Tibial artery (tissue), 4 donors: ENCODE measurements at regions not wholly inside any gene's neighbourhood (a gene's known extent, or its start where the extent isn't known, plus 50 kb on each side); places are given as distances from the start of the nearest gene placed in this dataset.

Experiments used
- DNase-seq, 2 donors: peaks; one replicate each; pipeline ENCODE4 v3.0.0-alpha.2; 2019
- H3K27ac ChIP-seq, 2 donors: fragments of 200-600 bp; sonication (generic) in 1 of 2; 1 replicate in 1 of 2; 2 replicates in 1 of 2; pipeline ENCODE4 v1.5.1; 2018 to 2019; ENCODE audit warnings: mild to moderate bottlenecking in 1 of 2
- H3K27me3 ChIP-seq, 2 donors: fragments of 200-600 bp; sonication (generic) in 1 of 2; one replicate each; pipeline versions ENCODE4 v1.5.1 to v1.6.0; 2016 to 2019
- H3K36me3 ChIP-seq, 3 donors: fragments of 200-600 bp; sonication (generic) in 2 of 3; one replicate each; pipeline ENCODE4 v1.5.1; 2016 to 2019; ENCODE audit warnings: mild to moderate bottlenecking in 2 of 3
- H3K4me1 ChIP-seq, 4 donors: fragments of 200-600 bp; sonication (generic) in 2 of 4; 1 replicate in 3 of 4; 2 replicates in 1 of 4; pipeline ENCODE4 v1.5.1; 2016 to 2019
- H3K4me3 ChIP-seq, 2 donors: fragments of 200-600 bp; sonication (generic) in 1 of 2; 1 replicate in 1 of 2; 2 replicates in 1 of 2; pipeline ENCODE4 v1.5.1; 2018 to 2019; ENCODE audit warnings: mild to moderate bottlenecking in 2 of 2
- H3K9me3 ChIP-seq, 3 donors: fragments of 200-600 bp; sonication (generic) in 1 of 3; one replicate each; pipeline ENCODE4 v1.5.1; 2016 to 2019
- intact Hi-C: fragments of 100-400 bp; cut with DNase I; formaldehyde crosslinking; loops from one replicate; pipeline ENCODE4 v1.15.0; 2023; ENCODE audit warnings: low total_unique reads
- TF ChIP-seq, protein P1 (sequence below), 2 experiments: fragments of 200-600 bp in 1 of 2; fragments of 450-650 bp in 1 of 2; IDR thresholded peaks; one replicate each; pipeline ENCODE4 v1.5.1; 2017 to 2019; ENCODE audit warnings: antibody characterized with exemption in 2 of 2, mild to moderate bottlenecking in 1 of 2, moderate library complexity in 1 of 2

DNA sequence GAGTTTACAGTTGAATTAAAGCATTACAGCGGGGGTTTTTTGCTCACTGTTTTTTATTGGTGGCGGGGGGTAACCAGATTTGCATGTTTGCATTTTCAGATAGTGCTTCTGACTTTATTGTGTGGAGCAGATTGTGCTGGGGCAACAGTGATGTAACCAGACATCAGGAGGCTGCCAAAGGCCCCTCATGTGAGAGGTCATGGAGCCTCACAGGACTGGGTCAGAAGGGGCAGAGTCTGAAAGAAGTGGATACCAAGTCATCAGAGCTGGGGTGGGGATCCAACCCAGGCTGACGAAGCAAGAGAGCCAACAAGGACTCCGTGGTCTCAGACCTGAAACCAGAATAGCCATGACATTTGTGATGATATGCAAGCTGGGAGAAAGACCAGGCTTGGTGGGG, 259.4 kb upstream of the TAS2R1 start:
- no peak overlapping the region for H3K27ac ChIP-seq
- TF ChIP-seq, protein P1, sequence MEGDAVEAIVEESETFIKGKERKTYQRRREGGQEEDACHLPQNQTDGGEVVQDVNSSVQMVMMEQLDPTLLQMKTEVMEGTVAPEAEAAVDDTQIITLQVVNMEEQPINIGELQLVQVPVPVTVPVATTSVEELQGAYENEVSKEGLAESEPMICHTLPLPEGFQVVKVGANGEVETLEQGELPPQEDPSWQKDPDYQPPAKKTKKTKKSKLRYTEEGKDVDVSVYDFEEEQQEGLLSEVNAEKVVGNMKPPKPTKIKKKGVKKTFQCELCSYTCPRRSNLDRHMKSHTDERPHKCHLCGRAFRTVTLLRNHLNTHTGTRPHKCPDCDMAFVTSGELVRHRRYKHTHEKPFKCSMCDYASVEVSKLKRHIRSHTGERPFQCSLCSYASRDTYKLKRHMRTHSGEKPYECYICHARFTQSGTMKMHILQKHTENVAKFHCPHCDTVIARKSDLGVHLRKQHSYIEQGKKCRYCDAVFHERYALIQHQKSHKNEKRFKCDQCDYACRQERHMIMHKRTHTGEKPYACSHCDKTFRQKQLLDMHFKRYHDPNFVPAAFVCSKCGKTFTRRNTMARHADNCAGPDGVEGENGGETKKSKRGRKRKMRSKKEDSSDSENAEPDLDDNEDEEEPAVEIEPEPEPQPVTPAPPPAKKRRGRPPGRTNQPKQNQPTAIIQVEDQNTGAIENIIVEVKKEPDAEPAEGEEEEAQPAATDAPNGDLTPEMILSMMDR (IDR thresholded peaks at IDR 0.05): no peak
- H3K36me3 ChIP-seq: no peaks in the 10 kb centered on the region
- no peak overlapping the region for H3K4me3 ChIP-seq
- H3K4me1 ChIP-seq: peaks cover 0 to 5% (median 0%) of the 10 kb centered on the region in 4 donors
- H3K9me3 ChIP-seq: peaks cover 0 to 2% (median 0%) of the 10 kb centered on the region in 3 donors
- intact Hi-C loops: no loop called here
- H3K27me3 ChIP-seq: no peaks in the 10 kb centered on the region
- no peak for DNase-seq

DNA sequence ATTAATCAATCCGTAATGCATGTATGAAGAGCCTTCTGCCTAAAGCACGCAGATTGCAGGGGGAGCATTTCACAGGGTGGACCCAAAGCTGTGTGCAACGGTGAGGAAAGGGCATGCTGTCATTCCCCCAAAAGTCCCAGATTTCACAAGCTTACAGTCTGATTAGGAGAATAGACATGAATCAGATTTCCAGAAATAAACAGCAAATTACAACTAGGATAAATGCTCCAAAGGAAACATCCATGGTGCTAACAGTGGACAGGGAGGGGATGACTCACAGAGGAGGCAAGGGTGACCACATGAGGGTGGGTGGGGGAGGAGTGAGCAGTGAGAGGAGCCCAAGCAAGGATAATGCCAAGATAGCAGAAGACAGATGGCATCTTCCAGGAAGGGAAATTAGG, 258.4 kb upstream of the TAS2R1 start:
- TF ChIP-seq, protein P1 (IDR thresholded peaks at IDR 0.05): no peak

DNA sequence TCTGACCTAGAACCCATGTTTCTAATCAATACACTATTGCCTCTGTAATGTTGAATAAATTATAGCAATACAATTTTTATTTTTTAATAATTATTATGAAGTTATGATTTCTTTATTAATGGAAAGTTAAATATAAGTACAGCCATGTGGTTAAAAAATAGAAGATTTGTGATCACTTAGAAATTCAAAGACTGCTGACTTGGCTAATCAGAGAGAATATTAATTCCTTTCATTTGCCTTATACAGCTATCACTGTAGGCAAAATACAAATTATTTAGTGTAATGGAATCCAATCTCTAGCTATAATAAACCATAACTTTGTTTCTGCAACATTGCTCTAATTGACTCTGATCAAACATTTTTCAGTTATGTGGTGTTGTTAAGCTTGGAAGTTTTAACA, 255.0 kb upstream of the TAS2R1 start:
- intact Hi-C loops: no loop called here
- Histone ChIP-seq H3K9me3 (no peaks in the 10 kb centered on the region), H3K4me1 (peaks cover 0 to 5% (median 0%) of the 10 kb centered on the region in 4 donors), H3K36me3 (no peaks in the 10 kb centered on the region), H3K27ac (no peak overlapping the region), H3K27me3 (no peaks in the 10 kb centered on the region), H3K4me3 (no peak overlapping the region)
- no peak for DNase-seq
- TF ChIP-seq, protein P1 (IDR thresholded peaks at IDR 0.05): no peak

More for the DNA sequence above, 258.4 kb upstream of the TAS2R1 start:
- no peaks in the 10 kb centered on the region for H3K9me3 ChIP-seq
- H3K4me1 ChIP-seq: peaks cover 0 to 5% (median 0%) of the 10 kb centered on the region in 4 donors
- no peak overlapping the region for H3K27ac ChIP-seq
- DNase-seq: no peak
- no peak overlapping the region for H3K4me3 ChIP-seq
- H3K36me3 ChIP-seq: no peaks in the 10 kb centered on the region
- intact Hi-C loops: no loop called here
- no peaks in the 10 kb centered on the region for H3K27me3 ChIP-seq

DNA sequence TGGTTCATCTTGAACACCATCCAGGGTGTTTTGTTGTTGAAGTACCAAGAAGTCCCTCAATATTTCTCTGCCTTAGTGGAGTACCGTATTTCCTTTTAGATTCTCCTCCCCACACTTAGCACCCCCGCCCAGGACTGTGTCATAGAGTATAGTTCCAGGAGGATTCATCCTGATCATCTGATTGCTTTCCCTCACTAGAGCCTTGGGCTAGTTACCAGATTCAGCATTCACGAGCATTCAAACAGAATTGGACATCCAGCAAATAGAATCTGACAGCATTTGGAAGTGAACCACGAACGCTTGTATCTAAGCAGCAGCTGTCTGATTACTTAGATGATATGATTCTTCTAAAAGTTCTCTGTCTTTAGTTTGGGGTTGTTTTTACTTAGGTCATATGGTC, 248.1 kb upstream of the TAS2R1 start:
- H3K9me3 ChIP-seq: no peaks in the 10 kb centered on the region
- no peak overlapping the region for H3K4me3 ChIP-seq
- H3K4me1 ChIP-seq: no peaks in the 10 kb centered on the region
- no peak overlapping the region for H3K27ac ChIP-seq
- H3K36me3 ChIP-seq: no peaks in the 10 kb centered on the region
- TF ChIP-seq, protein P1 (IDR thresholded peaks at IDR 0.05): no peak
- intact Hi-C loops: no loop called here
- no peaks in the 10 kb centered on the region for H3K27me3 ChIP-seq
- DNase-seq: no peak

DNA sequence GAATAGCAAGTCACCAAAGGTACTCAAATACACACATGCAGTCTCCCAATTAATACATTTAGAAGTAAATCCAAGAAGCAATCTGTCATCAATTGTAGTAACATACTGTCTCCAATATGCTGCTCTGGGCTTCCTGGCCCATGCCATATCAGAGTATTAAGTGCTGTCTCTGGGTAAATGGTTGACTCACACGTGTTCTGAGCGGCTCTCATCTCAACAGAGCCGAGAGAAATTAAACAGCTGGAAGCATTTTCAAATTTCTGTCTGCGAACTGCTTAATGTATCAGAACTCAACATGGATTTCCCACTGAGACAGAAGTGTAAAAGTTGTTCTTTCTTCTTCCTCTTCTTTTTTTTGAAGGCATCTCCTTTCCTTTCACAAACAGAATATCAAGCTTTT, 247.3 kb upstream of the TAS2R1 start:
- Histone ChIP-seq H3K27ac (no peak overlapping the region), H3K9me3 (no peaks in the 10 kb centered on the region), H3K4me1 (no peaks in the 10 kb centered on the region), H3K4me3 (no peak overlapping the region), H3K27me3 (no peaks in the 10 kb centered on the region), H3K36me3 (no peaks in the 10 kb centered on the region)
- TF ChIP-seq, protein P1 (IDR thresholded peaks at IDR 0.05): no peak
- intact Hi-C loops: no loop called here
- DNase-seq: no peak

DNA sequence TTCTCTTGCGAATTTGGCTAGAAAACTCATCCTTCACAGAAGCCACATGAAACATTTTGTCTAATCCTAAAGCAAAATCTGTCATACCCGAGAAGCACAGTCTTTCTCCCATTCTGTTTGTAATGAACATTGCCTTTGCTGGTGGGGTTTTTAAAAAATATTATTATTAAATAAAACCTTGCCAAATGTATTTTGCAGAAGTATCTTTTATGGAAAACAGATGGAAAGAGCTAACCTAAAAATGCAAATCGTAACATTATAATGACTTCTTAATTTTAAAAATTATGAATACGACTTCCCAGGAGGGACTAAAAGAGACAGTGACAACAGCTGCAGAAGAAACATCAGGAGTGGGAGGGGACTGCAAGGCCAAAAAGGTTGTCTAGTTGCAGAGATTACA, 246.3 kb upstream of the TAS2R1 start:
- intact Hi-C loops: no loop called here

More for the DNA sequence above, 246.3 kb upstream of the TAS2R1 start:
- DNase-seq: no peak
- H3K4me3 ChIP-seq: no peak overlapping the region
- H3K36me3 ChIP-seq: no peaks in the 10 kb centered on the region
- no peaks in the 10 kb centered on the region for H3K4me1 ChIP-seq
- H3K9me3 ChIP-seq: no peaks in the 10 kb centered on the region
- no peaks in the 10 kb centered on the region for H3K27me3 ChIP-seq
- H3K27ac ChIP-seq: no peak overlapping the region
- TF ChIP-seq, protein P1 (IDR thresholded peaks at IDR 0.05): no peak
